ENCODE measurements at regions not wholly inside any gene's neighbourhood (a gene's known extent, or its start where the extent isn't known, plus 50 kb on each side); places are given as distances from the start of the nearest gene placed in this dataset.

- no peaks in the 10 kb centered on the region for H3K9me3 ChIP-seq (replicated peaks; ENCODE audit: insufficient read depth, low read length)
- no peak overlapping the region for H3K9ac ChIP-seq (ENCODE audit: low read length)
- H3K36me3 ChIP-seq (replicated peaks; ENCODE audit: insufficient read depth, low read length) = no peaks in the 10 kb centered on the region
- TF ChIP-seq EZH2 (optimal IDR thresholded peaks at IDR 0.05; ENCODE audit: low read depth, low read length) (no peak), EZH2phosphoT487 (IDR thresholded peaks at IDR 0.05; ENCODE audit: low read length) (no peak), CTCF (IDR thresholded peaks at IDR 0.05; ENCODE audit: low read length) (no peak)
- no peak for DNase-seq
- H3K4me3 ChIP-seq (ENCODE audit: low read length) = no peak overlapping the region
- H3K9me2 ChIP-seq (replicated peaks; ENCODE audit: insufficient read depth, low read length) = no peaks in the 10 kb centered on the region
- H3K27me3 ChIP-seq (replicated peaks; ENCODE audit: insufficient read depth, low read length) = no peaks in the 10 kb centered on the region
- peaks cover 4% of the 10 kb centered on the region; the same call in 1 of the 2 replicates for H3K4me1 ChIP-seq (ENCODE audit: low read length)
- no peaks in the 10 kb centered on the region for H3K79me2 ChIP-seq (ENCODE audit: low read length)
- H4K20me1 ChIP-seq (ENCODE audit: insufficient read depth, low read length) = no peaks in the 10 kb centered on the region
- no peak overlapping the region for H2AFZ ChIP-seq (ENCODE audit: low read length)
- H3F3A ChIP-seq (ENCODE audit: insufficient read depth, low read length) = no peaks in the 10 kb centered on the region
- H3K27ac ChIP-seq (ENCODE audit: low read length) = no peak overlapping the region
- no peak overlapping the region for H3K4me2 ChIP-seq (ENCODE audit: low read depth, low read length)
Measured at GRCh38 chr2:238667639-238668038, 180.2 kb upstream of the TWIST2 start.

GRCh38 chr2:238668426-238668825 is 179.5 kb upstream of the TWIST2 start:
- Histone ChIP-seq H3K9ac (ENCODE audit: low read length) (no peak overlapping the region), H3K4me1 (ENCODE audit: low read length) (peaks cover 4% of the 10 kb centered on the region; the same call in 1 of the 2 replicates), H3K27me3 (replicated peaks; ENCODE audit: insufficient read depth, low read length) (no peaks in the 10 kb centered on the region), H2AFZ (ENCODE audit: low read length) (no peak overlapping the region), H3K9me2 (replicated peaks; ENCODE audit: insufficient read depth, low read length) (no peaks in the 10 kb centered on the region), H3K79me2 (ENCODE audit: low read length) (no peaks in the 10 kb centered on the region), H3K9me3 (replicated peaks; ENCODE audit: insufficient read depth, low read length) (no peaks in the 10 kb centered on the region), H3K4me3 (ENCODE audit: low read length) (no peak overlapping the region), H4K20me1 (ENCODE audit: insufficient read depth, low read length) (no peaks in the 10 kb centered on the region), H3F3A (ENCODE audit: insufficient read depth, low read length) (no peaks in the 10 kb centered on the region), H3K36me3 (replicated peaks; ENCODE audit: insufficient read depth, low read length) (no peaks in the 10 kb centered on the region), H3K27ac (ENCODE audit: low read length) (no peak overlapping the region), H3K4me2 (ENCODE audit: low read depth, low read length) (no peak overlapping the region)
- no peak for DNase-seq
- no peak for TF ChIP-seq EZH2 (optimal IDR thresholded peaks at IDR 0.05; ENCODE audit: low read depth, low read length)
- no peak for TF ChIP-seq CTCF (IDR thresholded peaks at IDR 0.05; ENCODE audit: low read length)
- no peak for TF ChIP-seq EZH2phosphoT487 (IDR thresholded peaks at IDR 0.05; ENCODE audit: low read length)

GRCh38 chr2:238669046-238669445 is 178.8 kb upstream of the TWIST2 start:
- no peak for DNase-seq
- H4K20me1 ChIP-seq (ENCODE audit: insufficient read depth, low read length) = no peaks in the 10 kb centered on the region
- no peaks in the 10 kb centered on the region for H3K9me2 ChIP-seq (replicated peaks; ENCODE audit: insufficient read depth, low read length)
- H3K9ac ChIP-seq (ENCODE audit: low read length) = no peak overlapping the region
- no peak overlapping the region for H3K4me2 ChIP-seq (ENCODE audit: low read depth, low read length)
- H3K27ac ChIP-seq (ENCODE audit: low read length) = no peak overlapping the region
- H3K79me2 ChIP-seq (ENCODE audit: low read length) = no peaks in the 10 kb centered on the region
- TF ChIP-seq CTCF (IDR thresholded peaks at IDR 0.05; ENCODE audit: low read length) (no peak), EZH2phosphoT487 (IDR thresholded peaks at IDR 0.05; ENCODE audit: low read length) (no peak), EZH2 (optimal IDR thresholded peaks at IDR 0.05; ENCODE audit: low read depth, low read length) (no peak)
- H3F3A ChIP-seq (ENCODE audit: insufficient read depth, low read length) = no peaks in the 10 kb centered on the region
- H2AFZ ChIP-seq (ENCODE audit: low read length) = no peak overlapping the region
- no peaks in the 10 kb centered on the region for H3K36me3 ChIP-seq (replicated peaks; ENCODE audit: insufficient read depth, low read length)
- peaks cover 4% of the 10 kb centered on the region; the same call in 1 of the 2 replicates for H3K4me1 ChIP-seq (ENCODE audit: low read length)
- no peaks in the 10 kb centered on the region for H3K9me3 ChIP-seq (replicated peaks; ENCODE audit: insufficient read depth, low read length)
- no peak overlapping the region for H3K4me3 ChIP-seq (ENCODE audit: low read length)
- no peaks in the 10 kb centered on the region for H3K27me3 ChIP-seq (replicated peaks; ENCODE audit: insufficient read depth, low read length)
